ES-I3 (cell line): ENCODE measurements at regions not wholly inside any gene's neighbourhood (a gene's known extent, or its start where the extent isn't known, plus 50 kb on each side); places are given as distances from the start of the nearest gene placed in this dataset.

Experiments used
- H3K36me3 ChIP-seq: 2 replicates; pipeline ENCODE4 v1.6.1; 2013; ENCODE audit warnings: mild to moderate bottlenecking, low read length, control low read depth, moderate library complexity; ENCODE audit not compliant: insufficient read depth
- H3K4me1 ChIP-seq: 2 replicates; pipeline ENCODE4 v1.6.1; 2013; ENCODE audit warnings: mild to moderate bottlenecking, control low read depth, low read length; ENCODE audit not compliant: insufficient read depth
- H3K9ac ChIP-seq: 2 replicates; pipeline ENCODE4 v1.6.1; 2013; ENCODE audit warnings: low read depth, mild to moderate bottlenecking, low read length, moderate library complexity
- H3K9me3 ChIP-seq: 2 replicates; pipeline ENCODE4 v1.6.1; 2013; ENCODE audit warnings: mild to moderate bottlenecking, low read length, moderate library complexity; ENCODE audit not compliant: control insufficient read depth, insufficient read depth

DNA sequence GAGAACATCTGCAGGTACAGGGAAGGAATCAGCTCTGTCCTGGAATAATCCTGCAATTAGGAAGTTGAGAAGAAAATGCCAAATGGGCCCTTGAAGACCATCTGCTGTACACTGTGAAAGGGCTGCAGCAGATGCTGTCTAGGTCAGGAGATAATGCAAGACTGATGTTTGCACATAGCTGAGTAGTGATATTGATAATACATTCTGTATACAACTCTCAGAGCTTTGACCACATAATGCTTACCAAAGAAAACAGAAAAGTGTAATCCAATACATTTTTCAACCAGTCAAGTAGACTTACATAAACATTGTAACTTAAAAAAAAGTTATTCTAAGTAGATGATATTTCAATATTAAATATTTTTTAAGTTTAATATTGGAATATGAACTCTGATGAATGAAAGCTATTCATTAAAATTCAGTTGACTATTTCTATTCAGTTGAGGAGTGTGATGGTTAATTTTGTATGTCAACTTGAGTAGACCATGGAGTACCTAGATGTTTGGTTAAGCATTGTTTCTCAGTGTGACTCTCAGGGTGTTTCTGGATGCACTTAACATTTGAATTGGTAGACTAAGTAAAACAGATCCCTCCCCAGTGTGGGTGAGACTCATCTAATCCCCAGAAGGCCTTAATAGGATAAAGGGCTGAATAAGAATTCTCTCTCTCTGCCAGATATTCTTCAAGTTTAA is 380.1 kb upstream of the PRR16 start:
- Histone ChIP-seq H3K4me1 (no peaks in the 10 kb centered on the region; the same call in 1 of the 2 replicates), H3K36me3 (no peaks in the 10 kb centered on the region), H3K9me3 (no peaks in the 10 kb centered on the region), H3K9ac (no peak overlapping the region)

DNA sequence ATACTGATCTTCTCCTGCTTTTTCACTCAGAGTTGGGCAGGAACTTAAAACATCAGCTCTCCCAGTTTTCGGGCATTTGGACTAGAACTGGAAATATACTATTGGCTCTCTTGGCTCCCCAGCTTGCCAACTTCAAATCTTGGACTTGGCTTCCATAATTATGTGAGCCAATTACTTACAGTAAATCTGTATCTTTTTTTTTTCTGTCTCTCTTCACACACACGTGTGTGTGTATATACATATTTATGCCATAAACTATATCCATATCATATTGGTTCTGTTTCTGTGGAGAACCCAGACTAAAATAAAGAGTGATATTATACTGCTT is 379.6 kb upstream of the PRR16 start:
- Histone ChIP-seq H3K36me3 (no peaks in the 10 kb centered on the region), H3K9ac (no peak overlapping the region), H3K4me1 (no peaks in the 10 kb centered on the region; the same call in 1 of the 2 replicates), H3K9me3 (no peaks in the 10 kb centered on the region)

DNA sequence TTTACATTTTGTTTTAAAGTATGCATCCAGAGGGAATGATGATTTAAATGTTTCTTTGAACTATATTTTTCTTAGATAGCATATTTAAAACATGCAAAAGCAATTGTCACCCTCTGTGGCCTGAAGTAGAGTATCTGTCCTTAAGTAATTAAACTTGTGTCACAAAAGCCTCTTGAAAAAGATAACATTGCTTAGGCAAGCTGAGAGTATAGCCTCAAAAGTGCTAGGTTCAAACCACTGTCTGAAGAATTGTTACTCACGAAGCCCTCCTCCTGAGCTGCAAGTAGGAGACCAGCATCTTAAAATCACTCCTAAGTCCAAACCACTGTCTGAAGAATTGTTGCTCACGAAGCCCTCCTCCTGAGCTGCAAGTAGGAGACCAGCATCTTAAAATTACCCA is 378.0 kb upstream of the PRR16 start:
- no peaks in the 10 kb centered on the region for H3K36me3 ChIP-seq
- no peak overlapping the region for H3K9ac ChIP-seq
- no peaks in the 10 kb centered on the region; the same call in 1 of the 2 replicates for H3K4me1 ChIP-seq
- no peaks in the 10 kb centered on the region for H3K9me3 ChIP-seq

DNA sequence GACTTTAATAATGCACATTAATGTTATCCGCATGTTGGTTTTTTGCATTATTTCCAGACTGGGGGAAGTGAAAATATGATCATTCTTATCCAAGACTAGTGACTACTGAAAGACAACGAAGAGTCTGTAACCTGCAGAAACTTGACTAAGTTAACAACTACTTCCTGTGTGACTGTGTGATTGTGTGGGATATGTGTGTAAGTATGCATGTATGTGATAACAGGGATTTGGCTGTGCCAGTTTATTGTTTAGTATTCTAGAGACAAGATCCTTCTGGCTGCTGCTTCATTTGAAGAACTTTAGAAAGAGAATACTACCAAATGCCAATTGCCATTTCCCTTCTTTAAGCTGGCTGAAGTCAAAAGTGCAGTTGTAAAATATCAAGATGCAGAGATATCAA is 375.7 kb upstream of the PRR16 start:
- no peak overlapping the region for H3K9ac ChIP-seq
- H3K4me1 ChIP-seq = no peaks in the 10 kb centered on the region; the same call in 1 of the 2 replicates
- no peaks in the 10 kb centered on the region for H3K9me3 ChIP-seq
- H3K36me3 ChIP-seq = no peaks in the 10 kb centered on the region

DNA sequence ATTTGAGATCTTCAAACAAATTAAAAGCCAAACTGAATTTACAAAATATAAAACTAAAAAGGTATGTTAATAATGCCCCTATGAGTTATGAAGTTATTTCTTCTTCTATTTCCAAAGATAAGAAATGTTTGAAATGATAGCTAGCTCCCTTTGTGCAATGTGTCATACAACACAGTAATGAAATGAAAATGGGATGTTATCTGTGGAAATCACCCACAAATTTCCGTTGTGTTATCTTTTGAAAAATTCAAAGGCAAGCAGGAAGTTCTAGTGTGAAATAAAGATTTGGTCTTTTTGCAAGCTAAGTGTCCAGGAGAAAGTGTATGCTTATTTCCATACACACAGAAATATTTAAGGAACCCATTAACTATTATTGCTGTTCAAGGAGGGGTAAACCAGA is 375.3 kb upstream of the PRR16 start:
- Histone ChIP-seq H3K36me3 (no peaks in the 10 kb centered on the region), H3K9ac (no peak overlapping the region), H3K9me3 (no peaks in the 10 kb centered on the region), H3K4me1 (no peaks in the 10 kb centered on the region; the same call in 1 of the 2 replicates)

DNA sequence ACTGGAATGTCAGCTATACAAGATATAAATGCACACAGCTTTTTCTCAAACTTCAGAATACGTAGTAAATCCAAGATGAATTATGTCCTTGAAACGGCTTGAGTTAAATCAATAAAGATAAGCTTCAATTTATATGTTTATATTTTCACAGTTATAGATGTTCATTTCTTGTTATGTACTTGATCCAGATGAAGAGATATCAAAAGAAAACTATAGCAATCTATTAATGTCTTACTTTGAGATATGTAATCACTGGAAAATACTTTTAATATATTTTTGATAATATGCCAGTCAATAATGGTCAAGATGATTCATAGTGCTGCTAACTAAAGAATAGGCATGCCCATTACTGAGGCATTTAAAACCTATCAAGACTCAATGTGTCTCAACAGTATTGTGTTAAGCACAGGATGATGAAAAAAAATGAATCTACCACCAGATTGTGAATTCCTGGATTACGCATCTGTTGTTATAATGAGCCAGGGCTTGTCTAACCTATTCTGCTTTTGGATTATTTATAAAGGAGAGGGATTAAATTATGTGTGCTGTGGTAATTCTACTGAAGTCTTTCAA is 372.6 kb upstream of the PRR16 start:
- H3K4me1 ChIP-seq = no peaks in the 10 kb centered on the region
- no peaks in the 10 kb centered on the region for H3K9me3 ChIP-seq
- H3K9ac ChIP-seq = no peak overlapping the region
- H3K36me3 ChIP-seq = no peaks in the 10 kb centered on the region

DNA sequence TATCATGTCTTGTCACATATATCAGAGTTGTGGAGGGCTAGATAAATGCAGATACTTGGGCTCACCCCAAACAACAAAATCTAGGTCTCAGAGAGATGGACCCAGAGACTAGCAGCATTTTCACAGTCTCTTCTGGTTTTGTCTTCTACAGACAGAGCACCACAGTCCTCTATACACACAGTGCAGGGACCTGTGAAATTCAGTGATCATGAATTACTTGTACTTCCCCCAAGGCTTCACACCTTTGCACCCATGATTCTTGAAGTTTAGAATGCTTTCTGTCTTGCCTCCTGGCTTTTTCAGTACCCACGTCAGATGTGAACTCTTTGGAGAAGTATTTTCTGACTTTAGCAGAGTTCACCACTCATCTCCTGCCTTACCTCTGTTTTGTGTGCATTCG is 371.5 kb upstream of the PRR16 start:
- Histone ChIP-seq H3K9ac (no peak overlapping the region), H3K36me3 (no peaks in the 10 kb centered on the region), H3K9me3 (no peaks in the 10 kb centered on the region), H3K4me1 (no peaks in the 10 kb centered on the region)

DNA sequence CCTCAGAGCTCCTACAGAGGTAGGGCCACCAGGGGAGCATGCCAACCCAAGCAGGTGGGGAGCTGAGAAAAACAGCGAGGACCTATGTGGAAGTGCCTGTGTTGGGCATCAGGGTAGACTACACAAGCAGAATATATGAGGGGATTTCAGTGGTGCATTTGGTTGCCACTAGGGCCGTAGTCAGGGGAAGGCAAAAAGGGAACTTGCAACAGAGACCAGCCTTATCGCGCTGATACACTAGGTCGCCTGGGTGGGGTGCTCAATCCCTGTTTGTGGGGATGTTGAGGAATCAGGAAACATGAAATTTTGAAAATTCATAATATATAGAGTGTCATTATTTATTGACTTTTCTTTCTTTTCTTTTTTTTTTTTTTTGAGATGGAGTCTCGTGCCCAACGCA is 370.9 kb upstream of the PRR16 start:
- H3K9me3 ChIP-seq = no peaks in the 10 kb centered on the region
- no peaks in the 10 kb centered on the region for H3K36me3 ChIP-seq
- H3K9ac ChIP-seq = no peak overlapping the region
- H3K4me1 ChIP-seq = no peaks in the 10 kb centered on the region

DNA sequence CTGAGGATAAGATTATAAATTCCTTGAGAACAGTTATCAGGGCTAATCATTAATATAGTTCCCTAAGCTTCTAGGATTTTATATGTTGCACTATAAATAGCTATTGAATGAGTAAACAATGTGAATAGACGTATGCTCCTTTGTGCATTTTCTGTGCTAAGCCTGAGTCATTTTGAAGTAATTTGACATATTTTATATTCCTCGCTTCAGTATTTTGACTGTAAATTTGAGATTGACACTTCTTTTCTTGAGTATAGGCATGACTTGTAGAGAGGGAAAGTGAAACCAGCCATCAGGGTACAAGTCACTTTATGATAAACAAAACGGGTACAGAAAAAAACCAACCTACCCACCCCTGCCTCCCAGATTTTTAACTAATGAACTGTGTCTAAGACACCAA is 367.7 kb upstream of the PRR16 start:
- no peaks in the 10 kb centered on the region for H3K9me3 ChIP-seq
- H3K36me3 ChIP-seq = no peaks in the 10 kb centered on the region
- H3K4me1 ChIP-seq = no peaks in the 10 kb centered on the region
- no peak overlapping the region for H3K9ac ChIP-seq

DNA sequence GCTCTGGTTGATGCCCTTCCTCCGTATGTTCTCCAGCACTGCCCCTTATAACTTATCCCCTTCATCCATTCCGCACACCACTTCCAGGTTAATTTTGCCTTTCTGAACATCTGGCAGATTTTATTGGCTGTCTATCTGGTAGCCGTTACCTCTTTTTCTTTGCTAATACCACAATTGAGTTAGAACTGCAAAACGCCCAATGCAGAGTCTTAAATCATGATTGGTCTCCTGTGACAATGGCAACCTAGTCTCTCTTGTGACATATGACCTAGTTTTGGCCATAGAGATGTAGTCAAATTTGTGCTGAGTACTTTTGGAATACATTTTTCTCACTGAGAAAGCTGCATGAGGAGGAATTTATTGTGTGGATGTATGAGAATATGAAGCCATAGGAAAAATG is 365.7 kb upstream of the PRR16 start:
- H3K9ac ChIP-seq = no peak overlapping the region
- H3K9me3 ChIP-seq = no peaks in the 10 kb centered on the region
- no peaks in the 10 kb centered on the region for H3K36me3 ChIP-seq
- H3K4me1 ChIP-seq = no peaks in the 10 kb centered on the region

DNA sequence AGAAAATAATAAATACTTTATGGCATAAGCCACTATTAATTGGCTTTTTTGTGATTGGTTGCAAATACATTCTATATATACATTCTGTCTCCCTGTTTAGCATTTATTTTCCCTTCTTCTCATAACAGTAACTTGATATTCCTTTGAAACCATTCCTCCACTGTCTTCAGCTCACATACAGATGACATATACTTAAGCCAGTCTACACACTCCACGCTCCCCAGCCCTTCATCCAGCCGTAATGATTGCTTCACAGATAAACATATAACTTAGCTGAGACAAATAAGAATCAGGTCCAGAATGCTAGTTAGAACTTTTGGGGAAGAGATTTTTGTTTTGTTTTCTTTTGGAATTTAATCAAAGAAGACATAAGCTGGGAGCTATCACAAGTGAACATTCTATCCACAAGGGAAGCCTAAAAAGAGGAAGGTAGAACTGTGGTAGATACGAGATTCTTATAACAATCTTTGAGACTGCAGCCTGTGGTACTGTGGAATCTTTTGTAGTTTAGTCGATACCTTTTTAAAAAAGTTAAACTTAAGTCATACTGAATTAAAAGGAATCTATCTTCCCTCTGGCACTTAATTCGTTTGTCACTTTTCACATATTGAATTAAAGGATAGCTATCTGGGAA is 365.1 kb upstream of the PRR16 start:
- Histone ChIP-seq H3K4me1 (no peaks in the 10 kb centered on the region), H3K9ac (no peak overlapping the region), H3K9me3 (no peaks in the 10 kb centered on the region), H3K36me3 (no peaks in the 10 kb centered on the region)

DNA sequence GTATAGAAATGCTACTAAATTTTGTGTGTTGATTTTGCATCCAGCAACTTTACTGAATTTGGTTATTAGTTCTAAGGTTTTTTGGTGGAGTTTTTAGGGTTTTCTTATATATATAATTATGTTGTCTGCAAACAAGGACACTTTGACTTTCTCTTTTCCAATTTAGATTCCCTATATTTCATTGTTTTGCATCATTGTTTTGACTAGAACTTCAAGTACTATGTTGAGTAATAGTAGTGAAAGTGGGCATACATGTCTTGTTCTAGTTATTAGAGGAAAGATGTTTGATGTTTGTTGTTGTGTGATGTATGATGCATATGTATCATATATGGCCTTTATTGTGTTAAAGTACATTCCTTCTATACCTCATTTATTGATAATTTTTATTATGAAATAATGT is 362.3 kb upstream of the PRR16 start:
- H3K9ac ChIP-seq = no peak overlapping the region
- no peaks in the 10 kb centered on the region for H3K36me3 ChIP-seq
- H3K9me3 ChIP-seq = no peaks in the 10 kb centered on the region
- H3K4me1 ChIP-seq = no peaks in the 10 kb centered on the region

DNA sequence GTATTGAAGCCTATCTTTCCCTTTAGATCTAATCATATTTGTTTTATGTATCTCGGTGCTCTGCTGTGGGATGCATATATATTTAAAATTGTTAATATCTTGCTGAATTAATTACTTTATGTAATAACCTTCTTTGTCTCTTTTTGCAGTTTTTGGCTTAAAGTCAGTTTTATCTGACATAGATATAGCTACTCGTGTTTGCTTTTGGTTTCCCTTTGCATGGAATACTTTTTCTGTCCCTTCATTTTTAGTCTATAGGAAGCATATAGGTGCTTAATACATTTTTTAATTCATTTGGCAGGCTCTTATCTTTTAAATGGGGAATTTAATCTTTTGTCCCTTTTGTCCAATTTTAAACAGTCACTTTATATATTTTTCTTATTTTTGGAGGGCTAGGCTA is 360.6 kb upstream of the PRR16 start:
- Histone ChIP-seq H3K4me1 (no peaks in the 10 kb centered on the region), H3K9ac (no peak overlapping the region), H3K36me3 (no peaks in the 10 kb centered on the region), H3K9me3 (no peaks in the 10 kb centered on the region)

DNA sequence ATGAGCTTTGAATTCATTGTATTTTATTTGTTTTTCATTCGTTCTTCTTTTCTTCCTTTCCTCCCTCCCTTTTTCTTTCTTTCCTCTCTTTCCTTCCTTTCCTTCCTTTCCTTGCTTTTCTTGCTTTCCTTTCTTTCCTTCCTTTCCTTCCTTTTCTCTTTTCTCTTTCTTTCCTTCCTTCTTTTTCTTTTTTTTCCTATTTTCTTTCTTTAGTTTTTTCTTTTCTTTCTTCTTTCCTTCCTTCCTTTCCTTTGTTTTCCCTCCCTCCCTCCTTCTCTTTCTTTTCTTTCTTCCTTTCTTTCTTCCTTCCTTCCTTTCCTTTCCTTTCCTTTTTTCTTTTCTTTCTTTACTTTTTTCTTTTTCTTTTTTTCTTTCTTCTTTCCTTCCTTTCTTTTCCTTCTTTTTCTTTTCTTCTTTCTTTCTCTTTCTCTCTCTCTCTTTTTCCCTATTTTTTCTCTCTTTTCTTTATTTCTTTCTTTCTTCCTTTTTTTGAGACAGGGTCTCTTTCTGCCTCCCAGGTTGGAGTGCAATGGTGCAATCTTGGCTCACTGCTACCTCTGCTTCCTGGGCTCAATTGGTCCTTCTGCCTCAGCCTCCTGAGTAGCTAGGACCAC is 357.1 kb upstream of the PRR16 start:
- H3K36me3 ChIP-seq = no peaks in the 10 kb centered on the region
- H3K9ac ChIP-seq = no peak overlapping the region
- no peaks in the 10 kb centered on the region for H3K9me3 ChIP-seq
- H3K4me1 ChIP-seq = no peaks in the 10 kb centered on the region
